HepG2 (cell line): ENCODE measurements at regions not wholly inside any gene's neighbourhood (a gene's known extent, or its start where the extent isn't known, plus 50 kb on each side); places are given as distances from the start of the nearest gene placed in this dataset.
A peak's percentile ranks its signal among the peaks of the same experiment; 100 is the strongest.

ENCODE experiments used
- STAG1 ChIP-seq: sonication (generic); formaldehyde crosslinking; IDR thresholded peaks from 2 replicates; pipeline ENCODE4 v1.4.0; 2020; ENCODE audit warnings: missing genetic modification reagents
- TP53 ChIP-seq: sonication (generic); formaldehyde crosslinking; conservative IDR thresholded peaks from 2 replicates; pipeline ENCODE4 v1.4.0; 2020; ENCODE audit warnings: missing genetic modification reagents
- U2AF1 ChIP-seq: fragments of 200-400 bp; formaldehyde crosslinking; optimal IDR thresholded peaks from 2 replicates; pipeline ENCODE3; 2017; ENCODE audit warnings: mild to moderate bottlenecking, low read depth, low read length
- ZNF124 ChIP-seq: sonication (generic); formaldehyde crosslinking; IDR thresholded peaks from 2 replicates; pipeline ENCODE4 v1.4.0; 2020; ENCODE audit warnings: missing genetic modification reagents
- ZNF225 ChIP-seq: sonication (generic); formaldehyde crosslinking; IDR thresholded peaks from 2 replicates; pipeline ENCODE4 v1.4.0; 2020; ENCODE audit warnings: mild to moderate bottlenecking, missing genetic modification reagents
- ZNF329 ChIP-seq: sonication (generic); formaldehyde crosslinking; IDR thresholded peaks from 2 replicates; pipeline ENCODE4 v1.9.0; 2021; ENCODE audit warnings: low read depth, mild to moderate bottlenecking, missing genetic modification reagents
- ZNF839 ChIP-seq: sonication (generic); formaldehyde crosslinking; IDR thresholded peaks from 2 replicates; pipeline ENCODE4 v1.4.0; 2020; ENCODE audit warnings: missing genetic modification reagents, mild to moderate bottlenecking, borderline replicate concordance
- TF ChIP-seq, protein P1 (sequence below): sonication (generic); formaldehyde crosslinking; IDR thresholded peaks from 2 replicates; pipeline ENCODE4 v1.5.0; 2020; ENCODE audit warnings: mild to moderate bottlenecking, missing genetic modification reagents, borderline replicate concordance
- TF ChIP-seq, protein P2 (sequence below): sonication (generic); formaldehyde crosslinking; IDR thresholded peaks from 2 replicates; pipeline ENCODE4 v1.5.1; 2020; ENCODE audit warnings: missing genetic modification reagents, mild to moderate bottlenecking, borderline replicate concordance
- TF ChIP-seq, protein P3 (sequence below): sonication (generic); formaldehyde crosslinking; IDR thresholded peaks from 2 replicates; pipeline ENCODE4 v1.5.1; 2020; ENCODE audit warnings: mild to moderate bottlenecking, missing genetic modification reagents, borderline replicate concordance
- TF ChIP-seq, protein P4 (sequence below): sonication (generic); formaldehyde crosslinking; IDR thresholded peaks from 2 replicates; pipeline ENCODE4 v1.4.0; 2020; ENCODE audit warnings: missing genetic modification reagents, borderline replicate concordance
- TF ChIP-seq, protein P5 (sequence below): sonication (generic); formaldehyde crosslinking; IDR thresholded peaks from 2 replicates; pipeline ENCODE4 v1.5.0; 2020; ENCODE audit warnings: missing genetic modification reagents

DNA sequence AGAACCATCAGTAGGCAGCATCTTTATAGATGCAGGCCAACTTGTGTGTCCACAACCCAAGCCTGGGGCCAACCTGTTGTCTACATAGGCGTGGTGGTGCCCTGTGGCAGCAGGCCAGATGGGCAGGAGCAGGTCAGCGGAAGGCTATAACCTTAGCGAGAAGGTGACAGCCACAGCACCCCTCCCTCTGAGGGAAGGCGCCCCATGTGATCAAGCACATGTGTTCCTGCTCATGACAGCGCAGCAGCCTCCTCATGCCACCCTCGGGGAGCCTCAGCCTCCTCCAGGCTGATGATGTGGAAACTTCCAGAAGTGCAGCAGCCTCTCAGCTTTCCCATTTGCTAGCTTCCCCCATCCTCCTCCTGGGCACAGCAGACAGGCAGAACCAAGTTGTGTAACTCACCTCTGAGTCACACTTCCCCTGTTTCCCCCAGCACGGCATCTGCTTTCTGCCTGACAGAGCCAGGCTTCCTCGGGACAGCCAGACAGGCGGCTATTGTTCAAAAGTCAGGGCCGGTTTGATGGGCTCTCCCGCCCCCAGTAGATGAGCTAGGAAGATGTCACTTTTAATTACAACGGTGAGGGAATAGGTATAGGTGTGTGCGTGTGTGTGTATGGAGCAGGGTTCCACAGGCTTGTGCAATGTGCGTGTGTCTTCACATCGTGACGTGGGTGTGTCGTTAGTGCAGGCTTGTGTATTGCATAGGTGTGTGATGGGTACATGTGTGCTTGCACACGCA is 312.0 kb upstream of the ZMIZ1 start (continued):
- TF ChIP-seq, protein P1, sequence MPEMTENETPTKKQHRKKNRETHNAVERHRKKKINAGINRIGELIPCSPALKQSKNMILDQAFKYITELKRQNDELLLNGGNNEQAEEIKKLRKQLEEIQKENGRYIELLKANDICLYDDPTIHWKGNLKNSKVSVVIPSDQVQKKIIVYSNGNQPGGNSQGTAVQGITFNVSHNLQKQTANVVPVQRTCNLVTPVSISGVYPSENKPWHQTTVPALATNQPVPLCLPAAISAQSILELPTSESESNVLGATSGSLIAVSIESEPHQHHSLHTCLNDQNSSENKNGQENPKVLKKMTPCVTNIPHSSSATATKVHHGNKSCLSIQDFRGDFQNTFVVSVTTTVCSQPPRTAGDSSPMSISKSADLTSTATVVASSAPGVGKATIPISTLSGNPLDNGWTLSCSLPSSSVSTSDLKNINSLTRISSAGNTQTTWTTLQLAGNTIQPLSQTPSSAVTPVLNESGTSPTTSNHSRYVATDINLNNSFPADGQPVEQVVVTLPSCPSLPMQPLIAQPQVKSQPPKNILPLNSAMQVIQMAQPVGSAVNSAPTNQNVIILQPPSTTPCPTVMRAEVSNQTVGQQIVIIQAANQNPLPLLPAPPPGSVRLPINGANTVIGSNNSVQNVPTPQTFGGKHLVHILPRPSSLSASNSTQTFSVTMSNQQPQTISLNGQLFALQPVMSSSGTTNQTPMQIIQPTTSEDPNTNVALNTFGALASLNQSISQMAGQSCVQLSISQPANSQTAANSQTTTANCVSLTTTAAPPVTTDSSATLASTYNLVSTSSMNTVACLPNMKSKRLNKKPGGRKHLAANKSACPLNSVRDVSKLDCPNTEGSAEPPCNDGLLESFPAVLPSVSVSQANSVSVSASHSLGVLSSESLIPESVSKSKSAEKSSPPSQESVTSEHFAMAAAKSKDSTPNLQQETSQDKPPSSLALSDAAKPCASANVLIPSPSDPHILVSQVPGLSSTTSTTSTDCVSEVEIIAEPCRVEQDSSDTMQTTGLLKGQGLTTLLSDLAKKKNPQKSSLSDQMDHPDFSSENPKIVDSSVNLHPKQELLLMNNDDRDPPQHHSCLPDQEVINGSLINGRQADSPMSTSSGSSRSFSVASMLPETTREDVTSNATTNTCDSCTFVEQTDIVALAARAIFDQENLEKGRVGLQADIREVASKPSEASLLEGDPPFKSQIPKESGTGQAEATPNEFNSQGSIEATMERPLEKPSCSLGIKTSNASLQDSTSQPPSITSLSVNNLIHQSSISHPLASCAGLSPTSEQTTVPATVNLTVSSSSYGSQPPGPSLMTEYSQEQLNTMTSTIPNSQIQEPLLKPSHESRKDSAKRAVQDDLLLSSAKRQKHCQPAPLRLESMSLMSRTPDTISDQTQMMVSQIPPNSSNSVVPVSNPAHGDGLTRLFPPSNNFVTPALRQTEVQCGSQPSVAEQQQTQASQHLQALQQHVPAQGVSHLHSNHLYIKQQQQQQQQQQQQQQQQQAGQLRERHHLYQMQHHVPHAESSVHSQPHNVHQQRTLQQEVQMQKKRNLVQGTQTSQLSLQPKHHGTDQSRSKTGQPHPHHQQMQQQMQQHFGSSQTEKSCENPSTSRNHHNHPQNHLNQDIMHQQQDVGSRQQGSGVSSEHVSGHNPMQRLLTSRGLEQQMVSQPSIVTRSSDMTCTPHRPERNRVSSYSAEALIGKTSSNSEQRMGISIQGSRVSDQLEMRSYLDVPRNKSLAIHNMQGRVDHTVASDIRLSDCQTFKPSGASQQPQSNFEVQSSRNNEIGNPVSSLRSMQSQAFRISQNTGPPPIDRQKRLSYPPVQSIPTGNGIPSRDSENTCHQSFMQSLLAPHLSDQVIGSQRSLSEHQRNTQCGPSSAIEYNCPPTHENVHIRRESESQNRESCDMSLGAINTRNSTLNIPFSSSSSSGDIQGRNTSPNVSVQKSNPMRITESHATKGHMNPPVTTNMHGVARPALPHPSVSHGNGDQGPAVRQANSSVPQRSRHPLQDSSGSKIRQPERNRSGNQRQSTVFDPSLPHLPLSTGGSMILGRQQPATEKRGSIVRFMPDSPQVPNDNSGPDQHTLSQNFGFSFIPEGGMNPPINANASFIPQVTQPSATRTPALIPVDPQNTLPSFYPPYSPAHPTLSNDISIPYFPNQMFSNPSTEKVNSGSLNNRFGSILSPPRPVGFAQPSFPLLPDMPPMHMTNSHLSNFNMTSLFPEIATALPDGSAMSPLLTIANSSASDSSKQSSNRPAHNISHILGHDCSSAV (CRISPR knock-in tag) = no peak
- TF ChIP-seq, protein P2, sequence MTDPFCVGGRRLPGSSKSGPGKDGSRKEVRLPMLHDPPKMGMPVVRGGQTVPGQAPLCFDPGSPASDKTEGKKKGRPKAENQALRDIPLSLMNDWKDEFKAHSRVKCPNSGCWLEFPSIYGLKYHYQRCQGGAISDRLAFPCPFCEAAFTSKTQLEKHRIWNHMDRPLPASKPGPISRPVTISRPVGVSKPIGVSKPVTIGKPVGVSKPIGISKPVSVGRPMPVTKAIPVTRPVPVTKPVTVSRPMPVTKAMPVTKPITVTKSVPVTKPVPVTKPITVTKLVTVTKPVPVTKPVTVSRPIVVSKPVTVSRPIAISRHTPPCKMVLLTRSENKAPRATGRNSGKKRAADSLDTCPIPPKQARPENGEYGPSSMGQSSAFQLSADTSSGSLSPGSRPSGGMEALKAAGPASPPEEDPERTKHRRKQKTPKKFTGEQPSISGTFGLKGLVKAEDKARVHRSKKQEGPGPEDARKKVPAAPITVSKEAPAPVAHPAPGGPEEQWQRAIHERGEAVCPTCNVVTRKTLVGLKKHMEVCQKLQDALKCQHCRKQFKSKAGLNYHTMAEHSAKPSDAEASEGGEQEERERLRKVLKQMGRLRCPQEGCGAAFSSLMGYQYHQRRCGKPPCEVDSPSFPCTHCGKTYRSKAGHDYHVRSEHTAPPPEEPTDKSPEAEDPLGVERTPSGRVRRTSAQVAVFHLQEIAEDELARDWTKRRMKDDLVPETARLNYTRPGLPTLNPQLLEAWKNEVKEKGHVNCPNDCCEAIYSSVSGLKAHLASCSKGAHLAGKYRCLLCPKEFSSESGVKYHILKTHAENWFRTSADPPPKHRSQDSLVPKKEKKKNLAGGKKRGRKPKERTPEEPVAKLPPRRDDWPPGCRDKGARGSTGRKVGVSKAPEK (CRISPR knock-in tag) = no peak
- TF ChIP-seq, protein P3, sequence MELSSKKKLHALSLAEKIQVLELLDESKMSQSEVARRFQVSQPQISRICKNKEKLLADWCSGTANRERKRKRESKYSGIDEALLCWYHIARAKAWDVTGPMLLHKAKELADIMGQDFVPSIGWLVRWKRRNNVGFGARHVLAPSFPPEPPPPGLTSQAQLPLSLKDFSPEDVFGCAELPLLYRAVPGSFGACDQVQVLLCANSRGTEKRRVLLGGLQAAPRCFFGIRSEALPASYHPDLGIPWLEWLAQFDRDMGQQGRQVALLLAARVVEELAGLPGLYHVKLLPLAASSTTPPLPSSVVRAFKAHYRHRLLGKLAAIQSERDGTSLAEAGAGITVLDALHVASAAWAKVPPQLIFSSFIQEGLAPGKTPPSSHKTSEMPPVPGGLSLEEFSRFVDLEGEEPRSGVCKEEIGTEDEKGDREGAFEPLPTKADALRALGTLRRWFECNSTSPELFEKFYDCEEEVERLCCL (CRISPR knock-in tag) = no peak
- TF ChIP-seq STAG1 (CRISPR knock-in tag) (peak; percentile 38; the same call in 1 of the 2 replicates), ZNF124 (no peak), ZNF329 (CRISPR knock-in tag) (no peak), ZNF225 (CRISPR knock-in tag) (no peak), ZNF839 (no peak), U2AF1 (no peak), TP53 (CRISPR knock-in tag) (no peak)
- TF ChIP-seq, protein P4, sequence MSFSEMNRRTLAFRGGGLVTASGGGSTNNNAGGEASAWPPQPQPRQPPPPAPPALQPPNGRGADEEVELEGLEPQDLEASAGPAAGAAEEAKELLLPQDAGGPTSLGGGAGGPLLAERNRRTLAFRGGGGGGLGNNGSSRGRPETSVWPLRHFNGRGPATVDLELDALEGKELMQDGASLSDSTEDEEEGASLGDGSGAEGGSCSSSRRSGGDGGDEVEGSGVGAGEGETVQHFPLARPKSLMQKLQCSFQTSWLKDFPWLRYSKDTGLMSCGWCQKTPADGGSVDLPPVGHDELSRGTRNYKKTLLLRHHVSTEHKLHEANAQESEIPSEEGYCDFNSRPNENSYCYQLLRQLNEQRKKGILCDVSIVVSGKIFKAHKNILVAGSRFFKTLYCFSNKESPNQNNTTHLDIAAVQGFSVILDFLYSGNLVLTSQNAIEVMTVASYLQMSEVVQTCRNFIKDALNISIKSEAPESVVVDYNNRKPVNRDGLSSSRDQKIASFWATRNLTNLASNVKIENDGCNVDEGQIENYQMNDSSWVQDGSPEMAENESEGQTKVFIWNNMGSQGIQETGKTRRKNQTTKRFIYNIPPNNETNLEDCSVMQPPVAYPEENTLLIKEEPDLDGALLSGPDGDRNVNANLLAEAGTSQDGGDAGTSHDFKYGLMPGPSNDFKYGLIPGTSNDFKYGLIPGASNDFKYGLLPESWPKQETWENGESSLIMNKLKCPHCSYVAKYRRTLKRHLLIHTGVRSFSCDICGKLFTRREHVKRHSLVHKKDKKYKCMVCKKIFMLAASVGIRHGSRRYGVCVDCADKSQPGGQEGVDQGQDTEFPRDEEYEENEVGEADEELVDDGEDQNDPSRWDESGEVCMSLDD (CRISPR knock-in tag) = no peak
- TF ChIP-seq, protein P5, sequence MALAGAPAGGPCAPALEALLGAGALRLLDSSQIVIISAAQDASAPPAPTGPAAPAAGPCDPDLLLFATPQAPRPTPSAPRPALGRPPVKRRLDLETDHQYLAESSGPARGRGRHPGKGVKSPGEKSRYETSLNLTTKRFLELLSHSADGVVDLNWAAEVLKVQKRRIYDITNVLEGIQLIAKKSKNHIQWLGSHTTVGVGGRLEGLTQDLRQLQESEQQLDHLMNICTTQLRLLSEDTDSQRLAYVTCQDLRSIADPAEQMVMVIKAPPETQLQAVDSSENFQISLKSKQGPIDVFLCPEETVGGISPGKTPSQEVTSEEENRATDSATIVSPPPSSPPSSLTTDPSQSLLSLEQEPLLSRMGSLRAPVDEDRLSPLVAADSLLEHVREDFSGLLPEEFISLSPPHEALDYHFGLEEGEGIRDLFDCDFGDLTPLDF = no peak
- TF ChIP-seq, all 625 proteins: peak for 75
